ENCODE measurements at regions not wholly inside any gene's neighbourhood (a gene's known extent, or its start where the extent isn't known, plus 50 kb on each side); places are given as distances from the start of the nearest gene placed in this dataset.

DNA sequence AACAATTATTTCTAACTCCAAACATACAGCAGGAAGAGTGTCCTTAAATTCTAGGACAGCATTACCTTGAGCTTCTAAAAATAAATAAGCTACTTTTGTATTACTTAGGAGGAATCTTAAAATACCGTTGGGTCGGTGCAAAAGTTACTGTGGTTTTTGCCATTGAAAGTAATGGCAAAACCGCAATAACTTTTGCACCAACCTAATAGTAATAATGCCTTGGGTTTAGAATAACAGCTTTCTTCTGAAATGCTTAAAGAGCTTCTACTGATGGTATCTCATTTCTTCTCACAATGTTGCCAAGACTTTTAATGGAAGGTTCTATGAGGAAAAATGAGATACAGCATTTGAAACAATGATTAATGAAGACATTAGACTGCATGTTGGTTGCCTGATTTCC, 179.9 kb downstream of the SEC16B start:
- DNase-seq: no peak

DNA sequence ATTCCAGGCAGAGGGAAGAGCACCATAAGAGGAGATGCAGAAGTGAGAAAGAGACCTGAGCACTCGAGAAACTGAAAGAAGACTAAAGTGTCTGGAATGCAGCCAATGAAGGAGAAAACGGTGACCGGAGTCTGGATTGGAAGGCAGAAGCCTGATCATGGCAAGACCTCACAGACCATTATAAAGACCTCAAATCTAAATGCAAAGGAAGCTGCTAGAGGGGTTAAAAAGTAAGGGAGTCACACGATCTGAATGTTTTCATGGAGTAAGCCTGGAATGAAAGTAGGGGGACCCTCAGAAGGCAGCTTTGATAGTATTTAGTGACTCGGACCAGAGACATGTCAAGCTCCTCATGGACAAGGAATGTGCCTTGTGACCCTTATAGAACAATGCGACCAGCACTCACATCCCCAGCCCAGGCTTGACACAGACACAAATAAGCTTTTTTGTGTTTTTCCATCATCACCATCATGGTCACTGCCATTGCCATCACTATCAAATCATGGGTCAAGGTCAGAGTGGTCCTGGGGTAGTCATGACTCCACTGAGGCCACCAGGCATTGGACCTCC, 183.6 kb downstream of the SEC16B start:
- DNase-seq: no peak

DNA sequence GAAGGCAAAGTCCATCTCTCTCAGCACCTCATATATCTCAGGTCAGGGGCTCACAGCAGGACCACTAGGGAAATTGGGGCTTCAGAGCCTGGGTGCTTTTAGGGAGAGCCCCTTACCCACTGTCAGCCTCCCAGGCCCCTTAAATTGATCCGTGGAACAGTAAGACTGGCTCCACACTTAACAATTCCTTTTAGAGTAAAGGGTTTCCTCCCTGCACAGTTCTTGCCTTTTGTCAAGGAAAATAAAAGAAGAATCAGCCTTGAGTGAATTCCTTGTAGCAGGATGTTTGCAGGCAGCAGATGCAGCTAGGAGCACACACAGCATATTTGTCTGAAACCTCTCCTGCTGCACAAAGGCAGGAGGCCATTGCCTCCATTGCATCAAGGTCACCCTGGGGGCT, 184.9 kb downstream of the SEC16B start:
- no peak for DNase-seq

DNA sequence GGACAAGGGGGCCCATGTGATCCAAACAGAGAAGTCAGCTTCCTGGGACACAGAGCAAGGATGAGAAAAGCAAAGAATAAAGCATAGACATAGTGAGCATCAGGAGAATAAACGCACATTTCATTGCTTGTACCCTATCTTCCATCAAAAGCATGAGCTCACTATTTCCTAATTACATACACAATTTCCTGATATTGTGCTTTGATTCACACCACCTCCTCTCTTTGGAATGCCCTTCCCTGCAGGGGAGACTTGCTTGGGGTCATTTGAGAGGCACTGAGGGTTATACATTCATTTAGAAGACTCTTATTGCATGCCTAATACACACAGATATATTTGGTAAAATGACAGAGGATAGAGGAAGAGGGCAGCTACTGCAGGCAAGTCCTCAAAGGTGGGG, 185.4 kb downstream of the SEC16B start:
- DNase-seq: no peak

DNA sequence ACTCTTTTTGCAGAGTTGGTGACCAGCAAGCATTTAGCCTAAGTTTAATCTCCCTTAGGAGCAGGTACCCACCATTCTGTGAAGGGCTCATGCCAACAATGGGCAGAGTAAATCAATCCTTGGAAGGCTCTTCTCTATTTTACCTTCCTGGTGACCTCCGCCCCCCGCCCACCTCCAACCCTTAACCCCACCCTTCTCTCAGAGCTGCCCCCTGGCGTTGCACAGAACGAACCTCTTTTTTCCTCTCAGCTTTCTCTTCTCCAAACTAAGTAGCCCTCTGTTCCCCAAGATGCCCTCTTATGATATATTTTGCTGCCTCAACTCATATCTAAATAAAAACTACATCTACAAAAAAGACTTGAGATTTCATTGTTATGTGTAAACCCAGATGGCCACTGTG, 186.8 kb downstream of the SEC16B start:
- no peak for DNase-seq

DNA sequence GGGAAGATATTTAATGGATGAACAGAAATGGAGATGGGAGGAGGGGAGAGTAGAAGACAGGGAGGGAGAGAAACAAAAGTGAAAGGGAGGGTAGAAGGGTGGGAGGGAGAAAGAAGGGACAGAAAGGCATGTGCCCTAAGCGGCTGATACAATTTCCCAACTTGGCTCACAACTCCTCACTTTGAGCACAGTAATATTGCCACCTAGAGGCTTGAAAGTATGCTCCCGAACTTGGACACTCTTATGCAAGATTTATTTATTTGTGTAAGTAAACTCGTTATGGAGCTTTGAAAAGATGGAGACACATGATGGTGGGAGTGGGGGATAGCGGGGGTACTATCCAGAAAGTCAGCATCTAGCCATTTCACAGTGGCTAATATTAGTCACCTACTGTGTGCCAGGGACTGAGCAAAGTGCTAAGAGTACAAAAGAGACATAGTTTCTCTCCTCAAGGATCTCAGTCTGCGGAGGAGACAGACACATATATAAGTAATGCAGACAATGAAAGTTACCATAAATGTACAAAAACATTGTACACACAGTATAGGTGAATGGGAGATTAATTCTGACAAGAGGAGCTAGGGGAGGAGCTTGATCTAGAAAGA, 189.7 kb downstream of the SEC16B start:
- DNase-seq: peak; percentile 22 to 50 (median 30)

DNA sequence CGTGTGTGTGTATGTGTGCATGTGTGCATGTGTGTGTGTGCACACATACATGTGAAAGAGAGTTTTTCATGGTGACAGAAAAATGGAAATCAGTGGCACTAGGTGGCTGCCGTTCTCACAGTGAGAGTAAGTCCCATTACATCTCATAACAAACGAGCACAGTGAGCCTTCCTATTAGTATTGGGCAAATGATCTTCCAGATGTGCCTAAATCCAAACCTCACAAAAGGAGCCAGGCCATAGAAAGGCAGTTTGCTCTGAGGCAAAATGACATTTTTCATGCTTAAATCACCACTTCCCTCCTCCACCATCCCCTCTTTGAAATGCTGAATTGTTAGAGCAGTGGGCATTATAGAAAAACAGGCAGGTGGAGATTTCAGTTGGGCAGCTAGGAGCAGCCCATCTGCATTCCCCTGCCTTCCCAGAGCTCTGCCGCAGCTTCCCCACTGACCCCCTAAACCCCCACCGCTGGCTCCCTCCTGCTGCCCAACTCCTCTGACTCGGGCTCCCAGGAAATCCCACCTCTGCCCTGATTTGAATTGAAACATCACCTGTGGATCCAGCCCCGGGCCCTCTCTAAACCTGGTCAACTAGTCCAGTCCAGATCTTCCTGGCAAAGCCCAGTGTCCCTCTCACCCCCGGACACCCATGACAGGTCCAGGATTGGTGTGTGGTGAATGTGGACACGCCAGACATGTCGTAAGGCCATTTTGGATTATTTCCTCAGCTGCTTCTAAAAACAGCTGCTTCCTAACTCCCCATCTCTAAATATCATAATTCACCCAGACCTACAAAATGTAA, 190.5 kb downstream of the SEC16B start:
- DNase-seq: no peak

DNA sequence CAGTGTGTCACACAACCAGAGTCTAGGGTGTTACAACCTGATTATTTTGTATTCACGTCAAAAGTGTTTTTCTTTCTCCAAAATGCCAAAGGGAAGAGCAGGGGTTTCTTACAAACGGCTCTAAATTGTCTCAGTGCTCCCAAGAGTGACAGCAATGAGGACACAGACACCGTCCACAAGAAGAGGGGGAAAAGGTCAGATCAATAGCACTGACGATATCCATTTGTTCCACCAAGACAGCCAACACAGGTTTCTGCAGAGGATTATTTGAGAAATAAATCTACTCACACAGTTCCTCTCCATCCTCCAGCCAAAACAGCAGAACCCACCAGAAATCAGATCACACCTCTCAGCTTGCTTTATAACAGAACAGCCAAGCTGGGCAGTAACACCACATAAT, 193.9 kb downstream of the SEC16B start:
- no peak for DNase-seq

DNA sequence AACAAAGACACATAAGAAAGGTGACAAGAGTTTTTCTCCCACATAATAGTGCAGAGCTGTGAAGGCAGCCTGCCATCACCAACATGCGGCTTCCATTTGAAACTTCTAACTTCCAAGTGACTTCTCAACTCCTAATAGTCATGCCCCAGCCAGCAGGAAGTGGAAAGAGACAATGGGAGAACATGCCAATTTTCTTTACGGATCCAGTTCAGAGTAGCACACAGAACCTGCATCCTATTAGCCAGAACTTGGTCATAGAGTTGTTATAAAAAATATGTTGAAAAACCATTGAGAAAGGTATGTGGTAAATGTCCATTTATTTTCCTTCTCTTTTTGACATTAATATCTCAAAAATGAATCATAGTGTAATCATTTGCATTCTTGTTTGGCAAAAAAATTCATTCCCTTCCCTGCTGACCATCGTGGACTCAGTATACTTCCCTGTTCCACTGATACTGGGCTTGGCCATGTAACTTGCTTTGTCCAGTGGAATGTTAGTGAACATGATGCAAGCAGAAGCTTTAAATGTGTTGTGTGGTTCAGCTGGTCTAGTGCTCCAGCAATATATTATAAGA, 197.4 kb downstream of the SEC16B start:
- DNase-seq: no peak

DNA sequence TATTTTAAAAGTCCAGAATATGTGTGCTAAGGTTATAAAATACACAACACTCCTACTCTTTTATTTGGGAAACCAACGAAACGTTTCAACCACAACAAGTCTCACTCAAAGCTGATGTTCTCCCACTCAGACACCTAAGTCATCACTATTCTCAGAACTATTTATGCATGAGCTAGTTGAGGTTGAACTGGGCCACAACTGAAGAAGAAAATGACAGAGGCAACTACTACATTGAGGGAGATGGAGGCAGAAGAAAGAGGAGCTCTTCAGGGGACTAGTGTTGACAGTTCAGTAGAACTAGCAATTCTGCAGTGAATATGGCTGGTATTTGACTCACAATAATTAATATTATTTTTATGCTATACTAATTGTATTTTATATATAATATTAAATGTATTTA, 198.2 kb downstream of the SEC16B start:
- DNase-seq: no peak

DNA sequence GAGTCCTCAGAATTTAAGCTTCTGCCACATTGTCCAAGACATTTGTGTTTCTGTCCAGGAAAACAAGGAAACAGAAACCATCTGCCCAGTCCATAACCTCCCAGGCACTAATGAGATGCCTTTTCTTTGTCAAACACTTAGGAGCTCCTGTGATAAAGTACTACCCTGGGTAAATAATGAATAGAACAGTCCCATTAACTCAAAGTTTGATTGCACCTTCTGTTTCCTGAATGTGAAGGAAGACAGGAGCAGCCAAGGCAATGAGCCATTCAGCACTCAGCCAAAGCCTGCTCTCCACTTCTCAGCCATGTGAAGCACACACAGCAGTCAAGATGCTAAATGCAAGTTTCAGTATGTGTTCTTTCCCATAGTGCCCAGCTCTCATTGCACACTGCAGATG, 199.8 kb downstream of the SEC16B start:
- DNase-seq: no peak

DNA sequence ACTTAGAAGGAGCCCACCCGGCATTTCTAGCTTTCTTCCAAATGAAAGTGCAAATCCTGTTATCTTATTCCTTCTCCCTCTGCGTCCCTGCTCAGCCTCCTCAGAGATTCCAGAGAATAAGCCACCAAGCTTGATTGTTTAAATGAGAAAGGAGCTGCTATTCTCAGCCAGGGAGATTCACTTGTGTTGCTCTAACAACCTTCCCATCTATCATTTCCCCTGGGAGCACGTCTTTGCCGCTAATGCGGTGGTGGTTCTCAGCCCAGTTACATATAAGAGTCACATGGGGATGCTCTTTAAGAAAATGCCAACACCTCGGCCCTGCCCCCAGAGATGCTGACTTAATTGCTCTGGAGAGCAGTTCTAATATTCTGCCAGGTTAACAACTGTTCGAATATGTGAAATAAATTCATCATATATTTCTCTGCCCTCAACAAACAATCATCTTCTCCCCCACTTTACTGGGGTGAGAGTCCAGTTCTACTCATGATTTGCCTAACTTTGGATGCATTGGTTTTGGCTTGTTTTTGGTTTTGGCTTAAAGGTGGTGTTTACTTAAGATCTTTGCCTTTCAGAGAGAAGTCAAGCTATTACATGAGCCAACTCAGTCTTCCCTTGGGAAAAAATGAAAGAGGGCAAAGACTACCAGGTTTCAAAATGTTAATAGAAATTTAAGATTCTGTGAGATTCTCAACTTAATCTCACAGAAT, 213.9 kb downstream of the SEC16B start:
- DNase-seq: no peak

DNA sequence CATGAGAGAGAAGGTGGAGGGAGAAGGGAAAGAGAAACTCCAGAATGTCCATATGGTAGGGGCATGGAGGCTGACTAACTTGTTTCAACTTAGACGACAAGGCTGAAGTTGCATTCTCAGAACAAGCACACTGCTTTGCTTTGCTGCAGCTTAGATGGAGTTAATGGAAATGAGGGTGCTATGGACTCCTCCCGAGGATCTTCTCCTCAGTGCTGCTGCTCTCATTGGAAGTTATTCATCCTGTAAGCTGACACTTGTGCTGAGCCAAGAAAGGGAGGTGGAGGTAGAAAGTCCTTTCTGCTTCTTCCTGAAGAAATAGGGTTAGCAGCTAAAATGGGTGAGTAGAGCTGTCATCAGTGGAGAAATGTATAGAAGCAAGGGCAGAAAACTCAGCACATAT, 215.3 kb downstream of the SEC16B start:
- no peak for DNase-seq

DNA sequence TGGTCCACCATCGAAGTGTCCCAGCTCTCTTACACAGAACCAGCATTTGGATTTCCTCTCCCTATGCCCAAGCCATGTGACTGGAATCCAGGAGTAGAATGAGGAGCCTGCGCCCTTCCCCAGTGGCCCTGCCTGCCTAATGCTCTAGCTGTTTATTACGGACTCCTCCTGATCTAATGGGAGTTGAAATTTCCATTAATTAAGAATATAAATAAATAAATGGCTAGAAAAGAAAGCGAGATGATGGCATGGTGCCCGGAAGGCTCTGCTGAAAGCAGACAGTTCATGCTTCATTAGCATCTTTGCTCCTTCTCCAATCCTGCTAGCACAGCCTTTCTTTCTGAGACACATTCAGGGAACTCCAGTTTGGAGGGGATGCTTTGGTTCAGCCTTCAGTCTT, 216.2 kb downstream of the SEC16B start:
- DNase-seq: no peak

DNA sequence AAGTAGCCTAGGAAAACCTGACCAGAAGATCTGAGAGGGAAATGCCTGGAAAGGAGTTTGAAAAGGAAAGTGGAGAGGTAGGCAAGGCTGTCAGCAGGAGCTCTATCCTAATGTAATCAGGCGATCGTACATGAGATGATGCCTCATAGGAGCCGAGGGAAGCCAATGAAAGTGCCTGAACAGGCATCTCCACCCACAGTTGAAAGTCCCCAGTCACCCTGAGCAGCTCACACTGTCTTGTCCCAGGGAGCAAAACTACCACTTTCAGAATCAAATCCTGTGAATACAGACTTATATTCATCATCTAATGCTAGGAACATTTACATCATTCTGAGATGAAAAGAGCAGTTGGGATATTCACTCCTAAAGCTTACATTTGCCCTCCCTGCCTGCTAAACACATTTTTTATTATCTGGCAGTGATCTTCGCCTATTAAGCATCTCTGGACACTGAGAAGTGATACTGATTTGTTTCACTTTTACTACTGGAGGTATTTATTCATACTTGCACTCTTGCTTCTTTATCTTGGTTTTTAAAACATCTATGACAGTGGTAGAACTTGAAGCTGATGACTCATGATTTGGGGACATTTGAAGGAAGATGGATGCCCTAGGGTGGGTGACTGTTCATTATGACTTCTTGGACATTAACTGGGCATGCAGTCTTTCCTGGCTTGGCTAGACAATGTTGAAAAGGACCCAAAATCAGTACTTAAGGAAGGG, 221.6 kb downstream of the SEC16B start:
- DNase-seq: no peak

DNA sequence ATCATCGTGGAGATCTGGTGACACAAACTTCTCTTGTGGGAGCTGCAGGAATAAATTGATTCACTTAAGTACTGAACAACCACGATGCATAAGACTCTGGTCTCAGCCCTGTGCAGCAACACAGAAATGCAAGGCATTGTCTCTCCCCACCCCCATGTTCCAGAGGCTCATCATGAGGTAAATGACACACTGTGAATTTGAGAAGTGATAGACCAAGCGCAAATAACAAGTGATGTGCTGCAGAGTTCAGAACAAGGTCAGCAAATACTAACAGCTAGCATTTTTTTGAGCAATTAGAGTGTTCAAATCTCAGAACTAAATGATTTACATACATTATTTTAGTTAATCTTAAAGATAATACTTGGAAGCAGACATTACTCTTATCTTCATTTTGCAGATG, 223.7 kb downstream of the SEC16B start:
- DNase-seq: no peak

DNA sequence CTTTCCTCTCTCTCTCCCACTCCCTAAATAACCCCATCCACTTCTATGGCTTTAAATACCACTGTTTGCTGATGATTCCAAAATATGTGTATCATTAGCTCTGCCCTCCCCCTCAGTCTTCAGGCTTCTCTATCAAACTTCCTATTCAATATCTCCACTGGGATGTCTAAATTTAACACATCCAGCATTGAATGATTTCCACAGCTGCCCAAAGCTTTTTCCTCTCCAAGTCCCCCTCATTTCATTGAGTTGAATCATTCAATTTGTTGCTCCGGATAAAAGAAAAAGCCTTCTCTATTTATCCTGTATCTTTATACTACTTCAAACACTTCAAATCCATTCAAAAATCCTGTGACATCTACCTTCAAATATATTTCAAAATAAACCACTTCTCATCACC, 225.0 kb downstream of the SEC16B start:
- DNase-seq: peak in 1 of 3 donors; percentile 11

DNA sequence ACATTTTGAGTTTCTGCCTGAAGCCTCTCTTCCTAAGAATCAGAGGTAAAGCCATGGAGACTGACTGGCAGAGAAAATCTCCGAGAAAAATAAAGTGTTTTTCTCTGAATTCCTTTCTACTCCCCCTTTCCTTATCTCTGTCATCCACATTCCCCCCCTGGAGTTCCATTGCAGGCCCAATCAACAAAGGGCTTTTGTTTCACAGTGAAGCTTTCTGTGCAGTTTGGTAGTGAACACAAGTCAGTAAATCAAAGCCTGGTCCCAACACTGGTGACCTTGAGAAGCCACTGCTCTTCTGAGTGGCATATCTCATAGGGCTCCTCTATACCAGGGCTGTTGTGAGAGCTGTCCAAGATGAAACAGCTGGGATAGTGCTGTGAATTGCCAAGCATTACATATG, 228.4 kb downstream of the SEC16B start:
- no peak for DNase-seq

DNA sequence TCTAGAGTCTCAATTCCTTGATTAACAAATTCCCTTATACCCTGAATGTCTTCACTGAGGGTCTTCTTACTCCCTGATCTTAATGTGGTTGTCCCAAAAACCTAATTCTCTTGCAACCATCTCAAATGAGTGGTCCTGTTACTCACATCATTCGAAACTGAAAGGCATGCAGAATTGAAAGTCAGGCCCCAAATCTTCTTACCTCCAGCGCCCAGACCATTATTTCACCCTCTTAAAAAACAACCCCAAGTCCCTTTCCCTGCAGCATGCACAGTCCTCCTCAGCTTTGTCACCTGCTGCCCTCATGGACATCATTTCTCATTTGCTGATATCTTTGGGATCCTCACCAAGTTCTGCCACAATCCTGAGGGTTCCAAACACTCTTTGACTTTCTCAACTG, 230.1 kb downstream of the SEC16B start:
- DNase-seq: no peak

DNA sequence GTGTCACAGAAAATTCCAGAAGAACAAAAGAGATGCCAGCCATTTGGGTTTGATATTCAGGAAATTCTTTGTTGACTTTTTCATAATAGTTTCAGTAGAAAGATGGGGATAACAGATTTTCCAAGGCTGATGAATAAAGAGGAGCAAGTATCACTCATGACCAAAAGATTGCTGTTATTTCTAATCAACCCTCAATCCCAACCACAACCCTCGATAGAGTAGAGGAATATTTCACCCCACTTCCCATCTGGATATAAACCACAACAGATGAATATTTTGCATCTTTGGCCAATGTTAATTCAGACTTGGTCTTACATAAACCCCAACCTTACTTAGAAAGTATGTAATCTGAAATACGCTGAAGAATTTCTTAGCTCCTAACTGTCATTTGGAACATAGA, 232.4 kb downstream of the SEC16B start:
- DNase-seq: no peak

DNA sequence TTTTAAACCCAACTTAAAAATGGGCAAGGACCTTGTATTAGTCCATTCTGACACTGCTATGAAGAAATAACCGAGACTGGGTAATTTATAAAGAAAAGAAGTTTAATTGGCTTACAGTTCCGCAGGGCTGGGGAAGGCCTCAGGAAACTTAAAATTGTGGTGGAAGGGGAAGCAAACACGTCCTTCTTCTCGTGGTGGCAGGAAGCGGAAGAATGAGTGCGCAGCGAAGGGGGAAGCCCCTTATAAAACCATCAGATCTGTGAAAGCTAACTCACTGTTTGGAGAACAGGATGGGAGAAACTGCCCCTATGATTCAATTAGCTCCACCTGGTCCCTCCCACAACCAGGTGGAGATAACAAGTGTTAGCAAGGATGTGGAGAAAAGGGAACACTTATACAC, 237.7 kb downstream of the SEC16B start:
- no peak for DNase-seq

DNA sequence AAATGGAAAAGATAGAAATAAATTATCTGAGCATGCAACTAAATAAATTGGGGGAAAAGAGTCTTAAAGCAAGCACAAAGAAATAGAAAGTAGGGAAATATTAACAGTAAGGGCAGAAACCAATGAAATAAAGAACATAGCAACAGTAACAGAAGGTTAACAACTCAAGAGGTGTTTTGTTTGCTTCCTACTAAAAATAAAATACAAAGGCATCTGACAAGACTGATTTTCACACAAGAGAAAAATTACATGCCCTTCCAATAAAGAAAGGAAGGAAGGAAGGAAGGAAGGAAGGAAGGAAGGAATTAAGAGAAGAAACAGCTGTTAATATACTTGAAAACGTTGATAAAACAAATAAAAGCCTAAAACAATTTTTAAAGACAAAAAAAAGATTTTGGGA, 240.2 kb downstream of the SEC16B start:
- DNase-seq: no peak
